SK-N-SH treated with all-trans-retinoic acid at 6 μM for 48 hours (cell line): ENCODE measurements at regions not wholly inside any gene's neighbourhood (a gene's known extent, or its start where the extent isn't known, plus 50 kb on each side); places are given as distances from the start of the nearest gene placed in this dataset.

Experiments
- CREB5 ChIP-seq: fragments of 250-450 bp; sonication (Bioruptor Pico); IDR thresholded peaks from 2 replicates; pipeline ENCODE4 v1.5.1; 2020; ENCODE audit warnings: low read depth, mild to moderate bottlenecking, moderate library complexity
- OSR1 ChIP-seq: fragments of 250-450 bp; sonication (Bioruptor Pico); IDR thresholded peaks from 2 replicates; pipeline ENCODE4 v1.8.0; 2022; ENCODE audit warnings: moderate library complexity, mild to moderate bottlenecking, inconsistent platforms
- PATZ1 ChIP-seq: fragments of 250-450 bp; sonication (Bioruptor Pico); IDR thresholded peaks from 2 replicates; pipeline ENCODE4 v1.8.0; 2020; ENCODE audit warnings: mild to moderate bottlenecking, moderate library complexity, borderline replicate concordance
- ZFP30 ChIP-seq: fragments of 450-650 bp; formaldehyde crosslinking; IDR thresholded peaks from 2 replicates; pipeline ENCODE4 v1.5.0; 2022; ENCODE audit warnings: mild to moderate bottlenecking, moderate library complexity
- ZNF565 ChIP-seq: fragments of 450-650 bp; formaldehyde crosslinking; conservative IDR thresholded peaks from 2 replicates; pipeline ENCODE4 v1.5.0; 2020; ENCODE audit warnings: low read depth, mild to moderate bottlenecking, moderate library complexity

GRCh38 chr14:82432301-82433105 lies 898.9 kb upstream of the SEL1L start:
- TF ChIP-seq ZFP30 (no peak), ZNF565 (CRISPR knock-in tag) (no peak), CREB5 (CRISPR knock-in tag) (no peak), OSR1 (CRISPR knock-in tag) (no peak), PATZ1 (no peak)
